CD4-positive, alpha-beta T cell (primary cell): ENCODE measurements at regions not wholly inside any gene's neighbourhood (a gene's known extent, or its start where the extent isn't known, plus 50 kb on each side); places are given as distances from the start of the nearest gene placed in this dataset.

Experiments
- ATAC-seq: fragments of 200-7000 bp; cut with Tn5 transposase; one replicate; pipeline ENCODE4 v1.10.0; 2022; ENCODE audit warnings: mild to moderate bottlenecking; ENCODE audit not compliant: poor library complexity
- CTCF ChIA-PET: fragments of 350-600 bp; sonication (Branson Sonifier 250); formaldehyde crosslinking; loops from one replicate; lab custom pipeline; 2021; ENCODE audit warnings: antibody characterized with exemption, inconsistent platforms; lab: Charles Lee
- POLR2A ChIA-PET: fragments of 350-600 bp; sonication (Branson Sonifier 250); formaldehyde crosslinking; loops from one replicate; lab custom pipeline; 2021; ENCODE audit warnings: antibody characterized with exemption, inconsistent platforms; lab: Charles Lee
- DNase-seq, 14 experiments: peaks; one replicate each; pipeline ENCODE4 v3.0.0-alpha.2; 2013 to 2020; ENCODE audit warnings: mixed read lengths in 2 of 14
- H3K27ac ChIP-seq, 2 donors: one replicate each; pipeline versions ENCODE4 v1.5.1 to v1.7.0; 2013; ENCODE audit warnings: low read length in 2 of 2, low read depth in 1 of 2, mild to moderate bottlenecking in 1 of 2
- H3K27me3 ChIP-seq, 2 experiments: 1 replicate in 1 of 2; 2 replicates in 1 of 2; pipeline versions ENCODE4 v1.6.1 to v1.7.0; 2013; ENCODE audit warnings: low read length in 2 of 2, control low read depth in 1 of 2, mild to moderate bottlenecking in 1 of 2, moderate library complexity in 1 of 2; ENCODE audit not compliant: insufficient read depth in 2 of 2, control insufficient read depth in 1 of 2
- H3K36me3 ChIP-seq: one replicate; pipeline ENCODE4 v1.6.1; 2013; ENCODE audit warnings: low read length, control low read depth; ENCODE audit not compliant: insufficient read depth
- H3K4me1 ChIP-seq: one replicate; pipeline ENCODE4 v1.6.1; 2013; ENCODE audit warnings: low read length, control low read depth; ENCODE audit not compliant: insufficient read depth
- H3K4me3 ChIP-seq: one replicate; pipeline ENCODE4 v1.5.1; 2013; ENCODE audit warnings: mild to moderate bottlenecking, low read length, moderate library complexity
- H3K9me3 ChIP-seq, 2 experiments: 1 replicate in 1 of 2; 2 replicates in 1 of 2; pipeline versions ENCODE4 v1.6.1 to v1.7.0; 2013; ENCODE audit warnings: low read length in 2 of 2, mild to moderate bottlenecking in 2 of 2, control low read depth in 1 of 2, moderate library complexity in 1 of 2; ENCODE audit not compliant: control insufficient read depth in 1 of 2, insufficient read depth in 1 of 2
- H3K27ac Mint-ChIP-seq: one replicate; pipeline ENCODE4 v1.8.0; 2020; ENCODE audit warnings: mixed read lengths
- H3K27me3 Mint-ChIP-seq: one replicate; pipeline ENCODE4 v1.8.0; 2021; ENCODE audit warnings: mixed read lengths
- H3K36me3 Mint-ChIP-seq: one replicate; pipeline ENCODE4 v1.8.0; 2021; ENCODE audit warnings: low read depth, mixed read lengths
- H3K4me1 Mint-ChIP-seq: one replicate; pipeline ENCODE4 v1.8.0; 2021; ENCODE audit warnings: low read depth, mixed read lengths
- H3K4me3 Mint-ChIP-seq: one replicate; pipeline ENCODE4 v1.8.0; 2020; ENCODE audit warnings: mild to moderate bottlenecking, mixed read lengths
- H3K9me3 Mint-ChIP-seq: one replicate; pipeline ENCODE4 v1.8.0; 2020; ENCODE audit warnings: mixed read lengths
- intact Hi-C, 2 experiments: fragments of 100-400 bp; cut with DNase I in 1 of 2; cut with micrococcal nuclease in 1 of 2; formaldehyde crosslinking; loops; one replicate each; pipeline versions ENCODE4 v1.15.1 to v1.9.0; 2023 to 2025; cut with DNase I, micrococcal nuclease
- TF ChIP-seq, protein P1 (sequence below): fragments of 200-600 bp; IDR thresholded peaks from one replicate; pipeline ENCODE4 v1.8.0; 2022; ENCODE audit warnings: antibody characterized with exemption, mild to moderate bottlenecking

DNA sequence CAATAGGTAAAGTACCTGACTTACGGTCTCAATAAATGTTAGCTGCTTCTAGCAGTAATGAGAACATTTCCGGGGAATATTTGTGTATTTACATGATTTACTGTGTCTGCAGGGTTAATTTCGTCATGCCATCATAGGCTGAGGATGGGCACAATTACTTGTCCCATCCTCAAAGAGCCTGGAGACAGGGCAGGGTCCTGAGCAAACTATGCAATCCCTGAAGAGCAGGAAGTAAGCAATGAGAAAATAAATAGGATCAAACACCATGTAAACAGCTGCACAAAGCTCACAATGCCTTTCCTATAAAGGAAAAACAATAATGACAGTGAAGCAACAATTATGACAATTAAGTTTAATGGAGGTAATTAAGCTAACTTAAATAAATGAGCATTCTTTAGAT, 114.6 kb upstream of the FOXQ1 start:
- H3K9me3 Mint-ChIP-seq: peaks cover 15% of the 10 kb centered on the region
- ATAC-seq: no peak
- peaks cover 4% of the 10 kb centered on the region for H3K4me1 Mint-ChIP-seq
- no peak overlapping the region for H3K27ac Mint-ChIP-seq
- intact Hi-C loops: no loop called here
- ChIA-PET POLR2A (no interaction called here), CTCF (no interaction called here)
- no peak for DNase-seq
- no peak overlapping the region for H3K4me3 Mint-ChIP-seq
- no peaks in the 10 kb centered on the region for H3K36me3 ChIP-seq
- no peak overlapping the region for H3K27ac ChIP-seq
- H3K4me1 ChIP-seq: no peaks in the 10 kb centered on the region
- H3K36me3 Mint-ChIP-seq: no peaks in the 10 kb centered on the region
- peaks cover 6 to 13% of the 10 kb centered on the region in 2 experiments for H3K9me3 ChIP-seq
- H3K27me3 Mint-ChIP-seq: peaks cover 34% of the 10 kb centered on the region
- no peak overlapping the region for H3K4me3 ChIP-seq
- peaks cover 0 to 4% of the 10 kb centered on the region in 2 experiments for H3K27me3 ChIP-seq
- TF ChIP-seq, protein P1, sequence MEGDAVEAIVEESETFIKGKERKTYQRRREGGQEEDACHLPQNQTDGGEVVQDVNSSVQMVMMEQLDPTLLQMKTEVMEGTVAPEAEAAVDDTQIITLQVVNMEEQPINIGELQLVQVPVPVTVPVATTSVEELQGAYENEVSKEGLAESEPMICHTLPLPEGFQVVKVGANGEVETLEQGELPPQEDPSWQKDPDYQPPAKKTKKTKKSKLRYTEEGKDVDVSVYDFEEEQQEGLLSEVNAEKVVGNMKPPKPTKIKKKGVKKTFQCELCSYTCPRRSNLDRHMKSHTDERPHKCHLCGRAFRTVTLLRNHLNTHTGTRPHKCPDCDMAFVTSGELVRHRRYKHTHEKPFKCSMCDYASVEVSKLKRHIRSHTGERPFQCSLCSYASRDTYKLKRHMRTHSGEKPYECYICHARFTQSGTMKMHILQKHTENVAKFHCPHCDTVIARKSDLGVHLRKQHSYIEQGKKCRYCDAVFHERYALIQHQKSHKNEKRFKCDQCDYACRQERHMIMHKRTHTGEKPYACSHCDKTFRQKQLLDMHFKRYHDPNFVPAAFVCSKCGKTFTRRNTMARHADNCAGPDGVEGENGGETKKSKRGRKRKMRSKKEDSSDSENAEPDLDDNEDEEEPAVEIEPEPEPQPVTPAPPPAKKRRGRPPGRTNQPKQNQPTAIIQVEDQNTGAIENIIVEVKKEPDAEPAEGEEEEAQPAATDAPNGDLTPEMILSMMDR: no peak

DNA sequence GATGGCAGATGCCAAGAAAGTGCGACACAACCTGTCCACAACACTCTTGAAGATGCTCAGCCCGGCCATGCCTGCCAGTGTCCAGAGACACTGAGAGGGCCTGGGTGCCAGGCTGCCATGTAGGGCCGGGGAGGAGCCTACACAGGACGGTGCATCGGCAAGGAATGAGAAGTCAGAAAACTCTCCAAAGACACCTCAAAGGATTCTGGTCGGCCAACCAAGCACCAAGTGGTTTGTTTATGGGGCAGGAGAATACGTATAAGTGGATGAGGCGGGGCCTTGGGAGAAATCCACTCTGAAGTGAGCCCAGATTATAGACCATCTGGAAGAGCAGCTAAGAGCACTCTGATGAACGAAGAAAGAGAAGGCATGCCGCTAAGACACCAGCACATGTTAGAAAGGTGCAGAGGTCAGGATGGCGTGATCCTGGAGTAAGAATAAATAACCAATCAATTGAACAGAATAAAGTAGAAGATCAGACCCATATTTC, 120.7 kb upstream of the FOXQ1 start:
- no peaks in the 10 kb centered on the region for H3K36me3 Mint-ChIP-seq
- peaks cover 15% of the 10 kb centered on the region for H3K27me3 Mint-ChIP-seq
- POLR2A ChIA-PET: no interaction called here
- Histone ChIP-seq H3K36me3 (no peaks in the 10 kb centered on the region), H3K27me3 (peaks cover 0 to 4% of the 10 kb centered on the region in 2 experiments), H3K27ac (no peak overlapping the region), H3K4me3 (no peak overlapping the region), H3K4me1 (no peaks in the 10 kb centered on the region), H3K9me3 (peaks cover 4 to 13% of the 10 kb centered on the region in 2 experiments)
- H3K27ac Mint-ChIP-seq: no peak overlapping the region
- no peak for DNase-seq
- intact Hi-C loops: no loop called here
- H3K4me3 Mint-ChIP-seq: no peak overlapping the region
- H3K4me1 Mint-ChIP-seq: no peaks in the 10 kb centered on the region
- TF ChIP-seq, protein P1: no peak
- no peak for ATAC-seq
- CTCF ChIA-PET: no interaction called here
- peaks cover 13% of the 10 kb centered on the region for H3K9me3 Mint-ChIP-seq

DNA sequence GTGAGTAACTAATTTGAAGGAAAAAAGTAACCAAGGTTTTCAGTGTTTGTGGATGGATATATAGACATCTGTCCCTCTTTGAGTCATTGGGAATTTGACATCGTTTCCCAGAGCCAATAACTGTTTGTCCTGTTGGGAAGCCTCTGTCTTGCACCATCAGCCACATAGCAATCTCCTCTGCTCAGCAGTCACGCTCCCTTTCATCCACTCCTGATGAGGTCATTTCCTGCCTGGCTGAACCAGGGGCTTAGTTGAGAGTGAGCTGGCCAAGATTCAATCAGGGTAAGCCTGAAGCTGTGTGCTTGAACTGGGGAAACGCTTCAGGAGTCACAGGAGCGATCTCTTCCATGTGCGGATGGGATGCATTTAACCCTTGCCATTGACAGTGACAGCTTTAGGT, 121.5 kb upstream of the FOXQ1 start:
- no peak for DNase-seq
- no peak overlapping the region for H3K27ac Mint-ChIP-seq
- TF ChIP-seq, protein P1: no peak
- peaks cover 10% of the 10 kb centered on the region for H3K9me3 Mint-ChIP-seq
- H3K4me3 Mint-ChIP-seq: no peak overlapping the region
- CTCF ChIA-PET: no interaction called here
- no peak overlapping the region for H3K27ac ChIP-seq
- no peaks in the 10 kb centered on the region for H3K4me1 ChIP-seq
- no peak overlapping the region for H3K4me3 ChIP-seq
- ATAC-seq: no peak
- intact Hi-C loops: no loop called here
- no peaks in the 10 kb centered on the region for H3K4me1 Mint-ChIP-seq
- peaks cover 0 to 4% of the 10 kb centered on the region in 2 experiments for H3K27me3 ChIP-seq
- peaks cover 10% of the 10 kb centered on the region for H3K27me3 Mint-ChIP-seq
- no peaks in the 10 kb centered on the region for H3K36me3 Mint-ChIP-seq
- H3K9me3 ChIP-seq: peaks cover 4 to 10% of the 10 kb centered on the region in 2 experiments
- POLR2A ChIA-PET: no interaction called here
- H3K36me3 ChIP-seq: no peaks in the 10 kb centered on the region
